Heart left ventricle (tissue), 13 donors: ENCODE measurements at regions not wholly inside any gene's neighbourhood (a gene's known extent, or its start where the extent isn't known, plus 50 kb on each side); places are given as distances from the start of the nearest gene placed in this dataset.

Experiments
- POLR2A ChIP-seq, 2 donors: fragments of 450-650 bp; IDR thresholded peaks; one replicate each; pipeline ENCODE4 v1.6.1; 2017; ENCODE audit warnings: antibody characterized with exemption in 2 of 2, mild to moderate bottlenecking in 2 of 2, moderate library complexity in 2 of 2
- TF ChIP-seq, protein P1 (sequence below), 12 donors: fragments of 200-600 bp; sonication (generic) in 4 of 12; IDR thresholded peaks; one replicate each; pipeline versions ENCODE4 v1.5.0 to v1.8.0; 2018 to 2022; ENCODE audit warnings: antibody characterized with exemption in 12 of 12, mild to moderate bottlenecking in 5 of 12
- donor health status: ischemic (EF 13 %, LVEDD 7.1; RV severe dilation, severe dysfunction).
- donor health status: DM: no; HTN: yes; CAD: no.
- donor health status: DM: no; HTN: no; CAD: no.
- donor health status: ischemic (EF 25% LVEDD 6.9; RV normal size, moderate dysfunction).
- donor health status: ischemic (EF 25% LVEDD 5.7; RV mildly dilated, moderate dysfunction).
- donor health status: ischemic (EF 35%, LVEDD 5.7; RV mildly dilated, moderate dysfunction).
- donor health status: nonischemic (EF 11% LVEDD 7.7; RV severe dilation, severe dysfunction).
- donor health status: DM: yes; HTN: yes; CAD: no.
- donor health status: PGD.
- donor health status: ischemic (EF 29% LVEDD 5.4; RV normal size, mild dysfunction).
- donor health status: nonischemic (EF 23%, LVEDD 6.1; RV moderate dilation, normal function).

- TF ChIP-seq, protein P1, sequence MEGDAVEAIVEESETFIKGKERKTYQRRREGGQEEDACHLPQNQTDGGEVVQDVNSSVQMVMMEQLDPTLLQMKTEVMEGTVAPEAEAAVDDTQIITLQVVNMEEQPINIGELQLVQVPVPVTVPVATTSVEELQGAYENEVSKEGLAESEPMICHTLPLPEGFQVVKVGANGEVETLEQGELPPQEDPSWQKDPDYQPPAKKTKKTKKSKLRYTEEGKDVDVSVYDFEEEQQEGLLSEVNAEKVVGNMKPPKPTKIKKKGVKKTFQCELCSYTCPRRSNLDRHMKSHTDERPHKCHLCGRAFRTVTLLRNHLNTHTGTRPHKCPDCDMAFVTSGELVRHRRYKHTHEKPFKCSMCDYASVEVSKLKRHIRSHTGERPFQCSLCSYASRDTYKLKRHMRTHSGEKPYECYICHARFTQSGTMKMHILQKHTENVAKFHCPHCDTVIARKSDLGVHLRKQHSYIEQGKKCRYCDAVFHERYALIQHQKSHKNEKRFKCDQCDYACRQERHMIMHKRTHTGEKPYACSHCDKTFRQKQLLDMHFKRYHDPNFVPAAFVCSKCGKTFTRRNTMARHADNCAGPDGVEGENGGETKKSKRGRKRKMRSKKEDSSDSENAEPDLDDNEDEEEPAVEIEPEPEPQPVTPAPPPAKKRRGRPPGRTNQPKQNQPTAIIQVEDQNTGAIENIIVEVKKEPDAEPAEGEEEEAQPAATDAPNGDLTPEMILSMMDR (IDR thresholded peaks at IDR 0.05), result no peak
- TF ChIP-seq POLR2A (IDR thresholded peaks at IDR 0.05), result no peak
These were observed 1108.4 kb upstream of the PCDH20 start for GRCh38 chr13:62524061-62524460.
